ENCODE measurements at regions not wholly inside any gene's neighbourhood (a gene's known extent, or its start where the extent isn't known, plus 50 kb on each side); places are given as distances from the start of the nearest gene placed in this dataset.
A peak's percentile ranks its signal among the peaks of the same experiment; 100 is the strongest.
"Not testable (repeated sequence)": the region's sequence is repeated elsewhere in the genome, so short reads cannot be mapped to it uniquely, and the experiment has no call there.

DNA sequence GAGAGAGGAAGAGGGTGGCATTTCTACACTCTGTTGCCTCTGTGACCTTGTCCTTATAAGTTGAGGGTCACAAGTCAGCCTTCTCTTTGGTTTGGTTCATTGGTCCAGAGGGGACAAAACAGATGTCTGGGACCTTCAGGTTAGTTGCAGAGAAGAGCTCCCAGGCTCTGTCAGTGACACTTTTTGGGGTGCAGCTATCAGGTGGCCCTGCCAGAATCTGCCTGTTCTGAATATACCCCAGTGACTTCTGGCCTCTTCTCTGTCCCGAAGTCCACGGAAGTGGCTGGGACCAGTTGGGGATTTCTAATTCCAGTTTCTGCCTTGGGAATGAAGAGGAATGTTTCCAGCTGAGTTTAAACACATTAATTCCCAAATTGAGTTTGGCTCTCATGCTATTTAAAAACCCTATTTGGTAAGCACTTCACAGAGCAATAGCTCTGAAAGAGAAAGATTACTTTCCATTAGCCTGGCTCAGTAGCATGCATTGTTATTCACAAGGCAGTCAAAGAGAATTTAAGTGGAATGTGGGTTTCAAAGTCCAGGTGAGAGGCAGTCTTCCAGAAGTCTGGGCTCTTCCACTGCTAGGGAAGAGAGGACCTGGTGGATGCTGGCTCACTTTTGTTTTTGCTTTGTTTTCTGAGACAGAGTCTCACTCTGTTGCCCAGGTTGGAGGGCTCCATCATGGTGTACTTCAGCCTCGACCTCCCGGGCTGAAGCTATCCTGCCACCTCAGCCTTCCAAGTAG is 237.8 kb upstream of the GALNT17 start:
- peaks cover 0 to 2% (median 0%) of the 10 kb centered on the region in 3 donors for H3K4me1 ChIP-seq (ENCODE audit: control insufficient read depth in 2 of 3, insufficient read depth in 2 of 3, low read depth in 1 of 3, low read length in 3 of 3)
- H3K36me3 ChIP-seq (ENCODE audit: control insufficient read depth in 2 of 3, insufficient read depth in 3 of 3, low read length in 3 of 3): no peaks in the 10 kb centered on the region
- FAIRE-seq: no peak
- H3K4me3 ChIP-seq (ENCODE audit: low read length in 3 of 3): no peak overlapping the region
- H3K9me3 ChIP-seq (ENCODE audit: control insufficient read depth in 2 of 3, insufficient read depth in 1 of 3, low read length in 3 of 3): peaks cover 0 to 13% (median 4%) of the 10 kb centered on the region in 3 donors
- no peak overlapping the region for H3K9ac ChIP-seq (ENCODE audit: low read length in 3 of 3)
- peak in 2 of 5 donors; percentile 13 to 37 for DNase-seq
- TF ChIP-seq, protein P1, sequence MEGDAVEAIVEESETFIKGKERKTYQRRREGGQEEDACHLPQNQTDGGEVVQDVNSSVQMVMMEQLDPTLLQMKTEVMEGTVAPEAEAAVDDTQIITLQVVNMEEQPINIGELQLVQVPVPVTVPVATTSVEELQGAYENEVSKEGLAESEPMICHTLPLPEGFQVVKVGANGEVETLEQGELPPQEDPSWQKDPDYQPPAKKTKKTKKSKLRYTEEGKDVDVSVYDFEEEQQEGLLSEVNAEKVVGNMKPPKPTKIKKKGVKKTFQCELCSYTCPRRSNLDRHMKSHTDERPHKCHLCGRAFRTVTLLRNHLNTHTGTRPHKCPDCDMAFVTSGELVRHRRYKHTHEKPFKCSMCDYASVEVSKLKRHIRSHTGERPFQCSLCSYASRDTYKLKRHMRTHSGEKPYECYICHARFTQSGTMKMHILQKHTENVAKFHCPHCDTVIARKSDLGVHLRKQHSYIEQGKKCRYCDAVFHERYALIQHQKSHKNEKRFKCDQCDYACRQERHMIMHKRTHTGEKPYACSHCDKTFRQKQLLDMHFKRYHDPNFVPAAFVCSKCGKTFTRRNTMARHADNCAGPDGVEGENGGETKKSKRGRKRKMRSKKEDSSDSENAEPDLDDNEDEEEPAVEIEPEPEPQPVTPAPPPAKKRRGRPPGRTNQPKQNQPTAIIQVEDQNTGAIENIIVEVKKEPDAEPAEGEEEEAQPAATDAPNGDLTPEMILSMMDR (IDR thresholded peaks at IDR 0.05; ENCODE audit: borderline replicate concordance, extremely low read depth, insufficient read depth): no peak
- no peak overlapping the region for H3K27ac ChIP-seq (ENCODE audit: low read depth in 2 of 2, low read length in 2 of 2)
- intact Hi-C loops (cut with DNase I): no loop called here
- H3K27me3 ChIP-seq (ENCODE audit: control insufficient read depth, insufficient read depth, low read length): no peaks in the 10 kb centered on the region

DNA sequence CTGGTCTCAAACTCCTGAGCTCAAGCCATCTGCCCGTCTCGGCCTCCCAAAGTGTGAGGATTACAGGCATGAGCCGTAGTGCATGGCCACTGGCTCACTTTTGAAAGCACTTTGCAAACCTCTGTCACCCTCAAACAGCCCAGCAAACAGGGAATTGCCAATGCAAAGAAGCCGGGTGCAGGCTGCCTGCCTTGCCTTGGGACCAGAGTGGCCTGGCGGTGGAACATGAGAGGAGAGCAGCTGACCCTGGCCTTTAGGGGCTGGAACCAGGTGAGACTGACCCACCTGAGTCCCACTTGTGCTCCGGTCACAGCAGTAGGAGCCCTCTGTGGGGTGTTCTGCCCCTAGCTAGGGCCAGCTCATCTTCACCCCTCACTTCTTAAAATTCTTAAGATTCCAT is 237.1 kb upstream of the GALNT17 start:
- Histone ChIP-seq H3K9ac (ENCODE audit: low read length in 3 of 3) (peak overlapping the region in 1 of 3 donors; percentile 46), H3K9me3 (ENCODE audit: control insufficient read depth in 2 of 3, insufficient read depth in 1 of 3, low read length in 3 of 3) (peaks cover 0 to 12% (median 4%) of the 10 kb centered on the region in 3 donors), H3K4me1 (ENCODE audit: control insufficient read depth in 2 of 3, insufficient read depth in 2 of 3, low read depth in 1 of 3, low read length in 3 of 3) (peaks cover 0 to 2% (median 0%) of the 10 kb centered on the region in 3 donors), H3K27ac (ENCODE audit: low read depth in 2 of 2, low read length in 2 of 2) (peak overlapping the region in 1 of 2 donors; percentile 2), H3K36me3 (ENCODE audit: control insufficient read depth in 2 of 3, insufficient read depth in 3 of 3, low read length in 3 of 3) (no peaks in the 10 kb centered on the region), H3K27me3 (ENCODE audit: control insufficient read depth, insufficient read depth, low read length) (no peaks in the 10 kb centered on the region), H3K4me3 (ENCODE audit: low read length in 3 of 3) (no peak overlapping the region)
- intact Hi-C loops (cut with DNase I): no loop called here
- DNase-seq: no peak
- FAIRE-seq: no peak
- TF ChIP-seq, protein P1 (IDR thresholded peaks at IDR 0.05; ENCODE audit: borderline replicate concordance, extremely low read depth, insufficient read depth): no peak

DNA sequence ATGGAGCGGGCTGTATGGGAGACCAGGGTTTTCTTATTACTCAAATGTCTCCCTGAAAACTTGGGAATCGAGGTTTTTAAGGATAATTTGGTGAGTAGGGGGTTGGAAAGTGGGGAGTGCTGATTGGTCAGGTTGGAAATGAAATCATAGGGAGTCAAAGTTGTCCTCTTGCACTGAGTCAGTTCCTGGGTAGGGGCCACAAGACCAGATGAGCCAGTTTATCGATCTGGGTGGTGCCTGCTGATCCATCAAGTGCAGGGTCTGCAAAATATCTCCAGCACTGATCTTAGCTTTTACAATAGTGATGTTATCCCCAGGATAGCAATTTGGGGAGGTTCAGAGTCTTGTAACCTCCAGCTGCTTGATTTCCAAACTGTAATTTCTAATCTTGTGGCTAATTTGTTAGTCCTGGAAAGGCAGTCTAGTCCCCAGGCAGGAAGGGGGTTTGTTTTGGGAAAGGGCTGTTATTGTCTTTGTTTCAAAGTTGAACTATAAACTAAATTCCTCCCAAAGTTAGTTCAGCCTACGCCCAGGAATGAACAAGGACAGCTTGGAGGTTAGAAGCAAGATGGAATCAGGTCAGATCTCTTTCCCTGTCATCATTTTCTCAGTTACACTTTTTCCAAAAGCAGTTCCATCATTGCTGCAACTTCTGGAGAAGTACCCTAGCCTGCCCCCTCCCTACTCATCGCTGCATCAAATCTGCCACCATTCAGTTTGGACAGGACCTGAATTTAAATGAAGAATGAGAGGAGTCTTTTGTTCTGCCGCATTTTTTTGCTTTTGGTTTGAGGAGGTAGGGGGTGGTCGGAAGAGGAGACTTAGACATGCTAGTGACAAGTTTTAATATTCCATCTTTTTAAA is 236.4 kb upstream of the GALNT17 start:
- FAIRE-seq; H3K9ac ChIP-seq (ENCODE audit: low read length in 3 of 3); H3K4me1 ChIP-seq (ENCODE audit: control insufficient read depth in 2 of 3, insufficient read depth in 2 of 3, low read depth in 1 of 3, low read length in 3 of 3); DNase-seq; H3K36me3 ChIP-seq (ENCODE audit: control insufficient read depth in 2 of 3, insufficient read depth in 3 of 3, low read length in 3 of 3); H3K9me3 ChIP-seq (ENCODE audit: control insufficient read depth in 2 of 3, insufficient read depth in 1 of 3, low read length in 3 of 3); H3K4me3 ChIP-seq (ENCODE audit: low read length in 3 of 3); intact Hi-C loops (cut with DNase I); H3K27me3 ChIP-seq (ENCODE audit: control insufficient read depth, insufficient read depth, low read length): not testable (repeated sequence)
- H3K27ac ChIP-seq (ENCODE audit: low read depth in 2 of 2, low read length in 2 of 2): peak overlapping the region in 1 of 2 donors; percentile 2
